ENCODE measurements at regions not wholly inside any gene's neighbourhood (a gene's known extent, or its start where the extent isn't known, plus 50 kb on each side); places are given as distances from the start of the nearest gene placed in this dataset.
A peak's percentile ranks its signal among the peaks of the same experiment; 100 is the strongest.

DNA sequence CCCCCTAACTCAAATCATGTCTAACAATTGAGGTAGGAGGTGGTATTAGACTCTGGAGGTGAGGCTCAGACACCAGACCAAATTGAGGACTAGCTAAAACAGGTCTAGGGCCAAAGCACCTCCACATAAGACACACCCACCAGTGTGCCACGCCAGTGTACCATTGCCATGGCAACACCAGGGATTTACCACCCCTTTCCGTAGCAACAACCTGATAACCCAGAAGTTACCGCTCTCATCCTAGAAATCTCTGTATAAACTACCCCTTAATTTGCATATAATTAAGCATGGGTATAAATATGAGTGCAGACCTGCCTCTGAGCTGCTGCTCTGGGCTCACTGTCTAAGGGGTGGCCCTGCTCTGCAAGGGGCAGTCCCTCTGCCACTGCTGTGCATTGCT, 57.4 kb upstream of the PPP2R5C start:
- DNase-seq (ENCODE audit: low spot score in 2 of 2), result no peak
- no peak for FAIRE-seq

DNA sequence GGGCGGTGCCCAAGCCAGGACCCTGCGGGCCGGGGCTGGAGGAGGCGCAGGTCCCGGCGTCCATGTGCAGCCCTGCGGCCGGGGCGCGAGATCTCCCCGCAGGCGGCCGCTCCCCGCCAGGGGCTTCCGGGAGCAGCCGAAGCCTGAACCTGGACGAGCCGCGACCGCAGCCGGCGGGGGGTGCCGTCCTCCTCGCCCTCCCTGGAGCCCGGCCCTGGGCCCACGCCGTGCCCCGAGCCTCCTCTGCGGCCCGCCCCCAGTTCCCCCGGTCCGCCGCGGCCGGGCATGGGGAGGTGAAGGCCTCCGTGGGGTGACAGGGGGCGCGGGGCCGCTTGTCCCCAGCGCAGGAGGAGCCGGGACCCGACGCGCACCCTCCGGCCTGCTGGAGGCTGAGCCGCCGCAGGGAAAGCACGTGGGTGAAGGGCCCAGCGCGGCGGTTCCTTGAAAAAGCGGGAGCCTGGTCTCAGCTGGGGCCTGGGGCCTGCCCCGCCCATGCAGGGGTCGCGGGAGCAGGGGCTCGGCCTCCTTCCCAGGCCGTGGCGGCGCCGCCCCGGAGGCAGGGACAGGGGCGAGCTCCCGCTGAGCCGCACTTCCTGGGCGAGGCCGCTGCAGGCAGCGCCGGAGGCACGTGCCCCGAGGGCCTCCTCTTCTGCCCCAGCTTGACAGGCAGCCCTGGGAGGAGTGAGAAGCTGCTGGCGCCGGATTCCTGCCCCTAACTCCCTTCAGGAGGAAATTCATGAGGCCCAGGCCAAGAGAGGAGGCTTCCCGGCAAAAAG, 55.6 kb upstream of the PPP2R5C start:
- FAIRE-seq (no peak), DNase-seq (ENCODE audit: low spot score in 2 of 2) (no peak)

DNA sequence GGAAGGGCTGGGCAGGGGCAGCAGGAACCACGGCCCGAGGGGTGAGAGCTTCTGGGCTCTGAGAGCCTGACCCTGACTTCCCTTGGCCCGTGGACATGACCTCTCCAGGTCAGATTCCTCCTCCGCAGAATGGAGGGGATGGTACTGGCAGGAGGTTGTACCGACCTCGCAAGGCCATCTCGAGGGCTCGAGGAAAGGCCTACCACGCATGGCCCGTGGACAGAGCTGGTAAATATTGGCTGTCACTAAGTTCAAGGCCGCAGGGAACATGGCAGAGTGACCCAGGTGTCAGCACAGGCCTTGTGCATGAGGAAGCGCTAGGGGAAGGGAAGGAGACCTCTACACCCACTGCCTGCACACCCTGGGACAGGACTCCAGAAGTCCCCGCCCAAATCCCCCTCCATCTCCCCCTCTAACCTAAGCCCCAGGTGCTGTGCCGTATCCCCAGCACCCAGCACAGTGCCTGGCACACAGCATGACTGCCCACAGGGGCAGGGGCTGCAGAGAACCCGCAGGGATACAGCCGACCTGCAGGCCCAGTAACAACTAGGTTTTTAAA, 54.9 kb upstream of the PPP2R5C start:
- DNase-seq (ENCODE audit: low spot score in 2 of 2) (no peak), FAIRE-seq (no peak)

DNA sequence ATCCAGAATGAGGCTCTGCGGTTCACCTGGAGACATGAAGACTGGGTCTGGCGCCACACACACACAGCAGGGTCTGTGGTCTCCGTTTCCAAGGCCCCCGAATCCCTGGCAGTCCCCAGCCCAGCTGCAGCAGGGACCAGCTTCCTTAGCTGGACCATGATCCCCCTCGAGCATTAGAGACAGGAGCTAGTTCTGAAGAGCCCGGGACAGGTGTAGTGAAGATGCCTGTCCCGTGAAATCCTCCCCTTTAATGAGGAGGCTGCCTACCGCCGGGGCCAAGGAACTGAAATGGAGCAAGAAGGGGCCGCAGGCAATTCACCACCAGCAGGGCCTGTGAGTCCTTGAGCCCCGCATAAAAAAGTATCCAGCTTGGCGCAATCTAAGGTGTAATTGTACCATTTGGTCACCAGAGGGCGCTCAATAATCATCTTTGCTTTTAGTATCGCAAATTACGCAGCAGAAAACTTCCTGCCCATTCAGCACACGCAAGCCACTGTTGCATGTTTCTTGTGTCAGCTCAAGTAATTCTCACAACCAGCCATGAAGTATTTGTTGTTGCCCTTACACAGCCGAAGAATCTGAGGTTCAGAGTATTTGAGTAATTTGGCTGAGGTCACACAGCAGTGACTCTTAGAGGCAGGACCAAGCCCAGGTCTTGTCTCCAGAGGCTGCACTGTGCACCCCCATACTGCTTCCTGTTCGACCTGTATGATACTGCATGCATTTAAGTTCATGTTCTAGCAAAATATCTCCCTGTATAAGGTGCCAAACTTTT, 54.3 kb upstream of the PPP2R5C start:
- no peak for FAIRE-seq
- peak; percentile 66 to 77 for DNase-seq (ENCODE audit: low spot score in 2 of 2)

DNA sequence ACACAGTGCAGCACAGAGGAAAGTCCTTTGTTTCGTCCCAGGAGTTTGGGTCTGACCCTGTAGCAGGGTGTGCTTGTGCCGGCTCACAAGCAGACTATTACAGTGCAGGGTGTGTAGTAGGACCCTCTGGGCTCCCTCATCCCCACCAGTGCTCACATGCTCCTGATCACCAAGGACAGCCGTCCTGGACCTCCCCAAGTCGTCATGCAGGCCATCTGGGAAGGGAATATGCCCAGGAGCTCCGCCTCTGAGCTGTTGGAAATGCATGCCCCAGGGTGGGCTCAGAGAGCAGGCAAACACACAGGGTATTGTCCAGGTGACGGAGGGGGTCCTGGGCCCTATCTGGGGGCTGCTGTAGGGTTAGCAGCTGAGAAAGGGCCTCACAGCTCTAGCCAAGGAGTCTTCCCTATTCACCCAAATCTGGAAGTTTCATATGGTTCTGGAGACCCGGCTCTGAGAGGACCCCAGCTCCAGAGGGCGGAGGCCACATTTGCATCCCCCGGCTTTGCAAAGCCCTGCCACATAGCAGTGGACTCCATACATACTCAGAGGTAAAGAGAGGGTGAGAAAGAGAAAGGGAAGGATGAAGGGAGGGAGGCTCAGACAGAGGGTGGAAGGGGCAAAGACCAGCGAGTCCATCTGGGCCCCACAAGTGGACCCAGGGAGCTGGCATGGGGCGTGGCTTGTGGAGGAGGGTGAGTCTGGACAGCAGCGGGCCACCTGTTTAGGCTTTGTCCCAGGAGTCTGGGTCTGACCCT, 53.5 kb upstream of the PPP2R5C start:
- no peak for FAIRE-seq
- DNase-seq (ENCODE audit: low spot score in 2 of 2), result no peak

DNA sequence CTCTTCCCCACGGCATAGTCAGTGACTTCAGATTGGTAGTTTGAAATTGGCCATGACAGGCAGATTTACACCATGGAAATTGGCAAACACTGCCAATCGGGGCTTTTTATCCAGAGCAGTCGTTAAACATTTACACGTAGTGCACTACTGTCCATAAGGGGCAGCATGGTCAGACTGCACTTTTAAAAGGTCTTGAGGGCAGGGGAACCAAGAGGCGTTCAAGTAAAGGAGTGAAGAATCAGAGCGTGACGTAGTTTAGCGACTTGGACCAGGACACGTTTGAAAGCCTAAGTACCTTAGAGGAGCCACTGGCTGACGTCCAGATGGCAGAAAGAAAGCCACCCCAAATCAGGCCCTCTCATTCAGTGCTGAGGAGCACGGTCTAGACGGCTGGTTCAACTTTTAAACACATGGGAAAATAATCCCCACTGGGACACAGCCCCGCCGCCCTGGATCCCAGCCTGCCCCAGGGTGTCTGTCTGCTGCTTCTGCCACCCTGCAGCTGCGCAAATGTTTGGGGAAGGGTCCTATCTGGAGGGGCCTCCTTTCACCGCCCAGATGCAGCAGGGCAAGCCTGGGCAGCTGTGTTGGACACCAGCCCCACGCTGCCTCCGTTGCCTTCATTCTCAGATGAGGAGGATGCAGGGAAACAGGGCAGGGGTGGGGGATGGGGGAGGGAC, 52.5 kb upstream of the PPP2R5C start:
- no peak for FAIRE-seq
- DNase-seq (ENCODE audit: low spot score in 2 of 2), result no peak

DNA sequence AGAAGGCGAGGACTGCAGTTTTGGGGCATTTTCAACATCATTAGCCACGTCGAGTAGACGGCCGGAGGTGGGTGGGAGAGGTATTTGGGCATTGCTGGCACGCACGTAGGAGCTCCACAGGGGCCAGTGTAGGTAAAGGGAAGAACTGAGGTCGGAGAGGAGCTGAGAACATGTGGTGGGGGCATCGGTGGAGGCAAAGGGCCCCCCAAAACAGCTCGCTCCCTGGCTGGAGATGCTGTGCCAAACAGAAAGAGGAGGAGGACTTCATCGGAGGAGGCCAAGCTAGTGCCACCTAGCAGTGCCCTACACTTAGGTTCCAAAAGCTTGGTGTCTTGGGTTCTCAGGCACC, 52.0 kb upstream of the PPP2R5C start:
- DNase-seq (ENCODE audit: low spot score in 2 of 2) (no peak), FAIRE-seq (no peak)

DNA sequence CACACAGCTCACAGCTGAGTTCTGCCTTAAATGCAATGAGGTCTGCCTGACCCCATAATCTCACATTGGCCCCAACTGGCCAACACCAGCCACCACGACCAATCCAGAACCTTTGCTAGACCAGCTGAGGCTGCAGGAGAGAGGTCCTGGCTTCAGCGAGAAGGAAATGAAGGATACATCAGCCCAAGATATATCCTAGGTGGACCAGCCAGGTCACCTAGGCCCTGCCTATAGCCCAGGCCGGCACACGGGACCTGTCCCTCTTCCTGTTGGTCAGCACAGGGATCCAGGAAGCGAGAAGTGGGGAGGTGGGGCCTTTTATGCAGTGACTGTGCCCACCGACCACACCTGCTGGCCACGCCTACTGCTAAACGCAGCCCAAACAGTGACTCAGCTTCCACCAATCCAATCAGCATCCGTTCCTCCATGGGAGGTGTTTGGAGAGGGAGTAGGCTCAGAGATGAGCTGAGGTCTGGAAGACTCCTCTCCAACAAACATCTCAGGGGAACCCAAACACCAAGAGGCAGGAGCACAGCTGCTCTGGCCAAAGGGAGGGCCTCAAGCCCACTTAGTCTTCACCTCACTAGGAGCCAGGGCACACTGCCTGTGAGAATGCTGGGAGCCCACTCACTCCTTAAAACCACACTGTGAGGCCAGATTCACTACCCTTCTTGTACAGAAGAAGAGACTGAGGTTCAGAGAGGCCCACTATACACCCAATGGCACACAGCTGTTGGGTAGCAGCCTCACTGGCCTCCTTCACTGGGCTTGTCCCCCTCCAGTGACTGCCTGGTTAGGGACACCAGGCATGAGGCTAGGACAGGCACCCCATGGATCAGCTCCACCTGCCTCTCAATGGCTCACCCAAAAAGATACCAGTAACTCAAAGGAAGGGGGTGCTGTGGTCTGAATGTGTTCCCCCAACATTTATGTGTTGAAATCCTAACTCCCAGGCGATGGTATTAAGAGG, 51.3 kb upstream of the PPP2R5C start:
- no peak for DNase-seq (ENCODE audit: low spot score in 2 of 2)
- no peak for FAIRE-seq

DNA sequence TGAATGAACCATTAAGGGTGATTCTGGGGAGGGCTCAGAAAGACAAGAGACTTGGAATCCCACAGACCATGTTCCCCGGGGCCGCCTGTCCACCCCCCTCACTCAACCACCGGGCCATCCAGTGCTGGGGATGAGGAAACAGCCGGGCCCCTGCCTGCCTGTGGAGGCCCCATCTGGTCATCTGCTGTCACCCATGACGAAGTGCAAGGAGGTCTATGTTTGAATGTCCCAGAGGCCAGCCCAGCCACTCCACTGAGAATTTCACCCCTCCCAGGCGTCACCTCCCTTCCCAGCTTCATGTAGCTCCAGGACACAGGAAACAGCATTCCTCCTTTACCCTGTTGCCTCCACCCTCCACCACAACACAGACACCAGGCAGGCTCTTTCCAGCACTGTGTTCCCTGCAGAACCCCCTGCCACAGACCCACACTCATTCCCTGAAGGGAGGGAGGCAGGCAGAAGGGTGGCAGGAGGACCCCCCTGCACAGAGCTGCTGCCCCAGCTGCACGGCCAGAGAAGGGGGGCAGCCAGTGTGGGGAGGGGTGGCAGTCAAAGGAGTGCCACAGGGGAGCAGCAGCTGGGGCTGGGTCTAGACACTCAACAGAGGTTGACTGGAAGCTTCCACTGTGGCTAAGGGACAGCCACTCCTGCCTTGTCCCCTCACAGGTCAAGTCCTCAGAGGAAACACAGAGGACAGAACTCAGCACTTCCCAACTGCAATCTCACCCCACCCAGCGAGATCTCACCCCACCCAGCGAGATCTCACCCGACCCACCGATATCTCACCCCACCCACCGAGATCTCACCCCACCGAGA, 50.3 kb upstream of the PPP2R5C start:
- FAIRE-seq (no peak), DNase-seq (ENCODE audit: low spot score in 2 of 2) (no peak)

Measured in frontal cortex (tissue), 3 donors.